Activated T-helper 17 cell treated with anti-CD3 and anti-CD28 coated beads, Interleukin-2, amount 50 U/mL, for 72 hours (primary cell): ENCODE measurements at regions not wholly inside any gene's neighbourhood (a gene's known extent, or its start where the extent isn't known, plus 50 kb on each side); places are given as distances from the start of the nearest gene placed in this dataset.

ENCODE experiments used
- ATAC-seq: fragments of 150-1000 bp; cut with Tn5 transposase; replicated peaks from 2 replicates; pipeline ENCODE4 v1.10.0; 2021; ENCODE audit warnings: mild to moderate bottlenecking, moderate library complexity
- H3K27ac Mint-ChIP-seq: one replicate; pipeline ENCODE4 v1.8.0; 2022; ENCODE audit warnings: mixed read lengths
- H3K27me3 Mint-ChIP-seq: one replicate; pipeline ENCODE4 v1.8.0; 2022; ENCODE audit warnings: mixed read lengths
- H3K36me3 Mint-ChIP-seq: one replicate; pipeline ENCODE4 v1.8.0; 2022; ENCODE audit warnings: low read depth, mild to moderate bottlenecking, mixed read lengths
- H3K4me1 Mint-ChIP-seq: one replicate; pipeline ENCODE4 v1.8.0; 2022; ENCODE audit warnings: mixed read lengths
- H3K4me3 Mint-ChIP-seq: one replicate; pipeline ENCODE4 v1.8.0; 2022; ENCODE audit warnings: mild to moderate bottlenecking, mixed read lengths
- H3K9me3 Mint-ChIP-seq: one replicate; pipeline ENCODE4 v1.8.0; 2022; ENCODE audit warnings: mixed read lengths

DNA sequence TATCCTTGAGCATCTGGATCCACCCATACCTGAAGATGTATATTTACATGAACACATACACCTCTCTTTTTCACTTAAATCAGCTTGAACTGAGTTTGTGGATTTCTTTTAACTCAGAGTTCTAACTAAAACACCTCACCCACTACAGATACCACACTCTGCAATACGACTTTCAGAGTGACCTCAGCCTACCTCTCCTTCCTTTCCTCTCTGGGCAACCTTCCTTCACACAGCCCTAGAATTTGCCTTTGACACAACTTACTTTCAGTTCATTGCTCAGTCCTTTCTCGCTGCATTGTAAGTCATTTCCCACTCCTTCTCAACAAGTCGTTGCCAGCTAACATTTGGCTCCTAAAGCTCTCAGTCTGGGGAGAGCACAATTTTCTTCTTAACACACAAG lies 151.9 kb upstream of the IRX3 start:
- Mint-ChIP-seq H3K36me3 (no peaks in the 10 kb centered on the region), H3K4me1 (no peaks in the 10 kb centered on the region), H3K4me3 (no peak overlapping the region), H3K27ac (no peak overlapping the region), H3K27me3 (peaks cover 7% of the 10 kb centered on the region), H3K9me3 (peaks cover 8% of the 10 kb centered on the region)
- no peak for ATAC-seq

DNA sequence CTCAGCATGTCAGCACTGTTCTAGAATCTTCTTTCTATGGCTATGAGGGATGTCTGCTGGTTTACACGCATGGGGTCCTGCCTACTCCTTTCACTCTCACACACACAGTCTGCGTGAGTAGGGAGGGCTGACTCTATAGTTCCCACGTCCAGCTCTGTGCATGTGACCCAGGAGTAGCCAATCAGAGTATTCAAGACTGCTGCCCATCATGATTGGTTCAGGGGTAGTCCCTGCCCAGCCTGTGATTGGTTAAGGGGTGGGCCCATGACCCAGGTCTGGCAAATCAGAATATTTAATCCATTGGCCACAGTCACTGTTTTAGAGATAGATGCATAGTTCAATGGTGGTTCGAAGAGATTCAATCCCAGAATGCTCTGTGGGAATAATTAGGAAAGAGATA lies 151.3 kb upstream of the IRX3 start:
- H3K27ac Mint-ChIP-seq, result no peak overlapping the region
- no peaks in the 10 kb centered on the region for H3K4me1 Mint-ChIP-seq
- ATAC-seq, result no peak
- no peak overlapping the region for H3K4me3 Mint-ChIP-seq
- no peaks in the 10 kb centered on the region for H3K36me3 Mint-ChIP-seq
- peaks cover 10% of the 10 kb centered on the region for H3K27me3 Mint-ChIP-seq
- H3K9me3 Mint-ChIP-seq, result peaks cover 8% of the 10 kb centered on the region

DNA sequence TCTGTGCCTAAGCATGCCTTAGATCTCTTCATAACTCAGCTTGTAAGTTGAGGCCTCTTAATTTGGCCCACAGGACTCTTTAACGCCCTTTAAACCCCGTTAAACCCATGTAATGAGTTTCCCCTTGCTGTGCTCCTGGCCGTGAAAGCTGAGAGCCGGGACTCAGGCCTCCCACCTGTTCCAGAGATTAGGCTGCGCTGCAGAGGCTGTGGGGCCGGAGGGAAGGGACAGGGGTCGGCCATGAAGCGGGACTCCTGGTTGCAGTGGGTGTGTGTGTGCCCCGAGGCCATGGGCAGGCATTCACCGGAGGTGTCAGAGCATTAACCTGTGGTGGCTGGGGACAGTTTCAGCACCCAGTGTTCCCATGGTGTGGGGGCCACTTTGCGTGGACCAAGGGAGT lies 150.8 kb upstream of the IRX3 start:
- H3K27me3 Mint-ChIP-seq, result peaks cover 14% of the 10 kb centered on the region
- no peak overlapping the region for H3K4me3 Mint-ChIP-seq
- H3K27ac Mint-ChIP-seq, result no peak overlapping the region
- peaks cover 8% of the 10 kb centered on the region for H3K9me3 Mint-ChIP-seq
- no peaks in the 10 kb centered on the region for H3K36me3 Mint-ChIP-seq
- ATAC-seq, result no peak
- H3K4me1 Mint-ChIP-seq, result no peaks in the 10 kb centered on the region

DNA sequence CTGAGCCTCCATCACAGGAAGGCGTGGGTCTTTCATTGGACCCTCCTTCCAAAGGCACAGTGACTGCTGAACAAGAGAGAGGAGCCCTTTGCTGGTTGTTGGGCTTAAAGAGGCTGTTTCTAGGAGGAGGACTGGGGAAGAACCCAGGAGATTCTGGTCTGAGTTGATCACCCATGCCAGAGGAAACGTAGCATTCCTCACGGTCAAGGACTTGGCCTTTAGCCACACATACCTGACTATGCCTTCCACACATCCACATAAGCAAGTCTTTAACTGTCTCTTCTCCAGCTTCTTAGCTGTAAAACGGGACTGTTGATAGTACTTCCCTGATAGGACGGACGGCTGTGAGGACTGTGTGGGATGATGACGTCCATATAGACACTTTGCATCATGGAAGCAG lies 149.8 kb upstream of the IRX3 start:
- H3K36me3 Mint-ChIP-seq, result no peaks in the 10 kb centered on the region
- H3K4me3 Mint-ChIP-seq, result no peak overlapping the region
- H3K9me3 Mint-ChIP-seq, result peaks cover 8% of the 10 kb centered on the region
- no peaks in the 10 kb centered on the region for H3K4me1 Mint-ChIP-seq
- no peak overlapping the region for H3K27ac Mint-ChIP-seq
- no peak for ATAC-seq
- H3K27me3 Mint-ChIP-seq, result peaks cover 16% of the 10 kb centered on the region

DNA sequence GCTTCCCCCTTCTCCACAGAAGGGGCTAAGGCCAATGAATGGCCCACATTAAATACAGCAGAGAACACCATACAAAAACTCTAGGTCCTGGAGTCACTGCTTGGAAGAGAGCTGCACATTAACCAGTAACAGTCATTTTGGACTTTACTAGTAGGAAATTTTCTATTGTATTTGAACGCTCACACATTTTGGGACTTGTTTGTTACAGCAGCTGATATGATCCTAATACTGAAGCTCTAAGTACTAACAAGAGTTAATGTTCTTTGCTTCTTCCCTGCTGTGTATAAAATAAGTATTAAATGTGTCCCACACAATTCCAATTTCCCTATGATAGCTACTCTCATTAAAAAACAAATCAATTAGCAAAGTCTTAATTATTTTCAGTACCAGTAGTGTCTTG lies 148.3 kb upstream of the IRX3 start:
- no peak overlapping the region for H3K4me3 Mint-ChIP-seq
- peaks cover 28% of the 10 kb centered on the region for H3K27me3 Mint-ChIP-seq
- ATAC-seq, result no peak

DNA sequence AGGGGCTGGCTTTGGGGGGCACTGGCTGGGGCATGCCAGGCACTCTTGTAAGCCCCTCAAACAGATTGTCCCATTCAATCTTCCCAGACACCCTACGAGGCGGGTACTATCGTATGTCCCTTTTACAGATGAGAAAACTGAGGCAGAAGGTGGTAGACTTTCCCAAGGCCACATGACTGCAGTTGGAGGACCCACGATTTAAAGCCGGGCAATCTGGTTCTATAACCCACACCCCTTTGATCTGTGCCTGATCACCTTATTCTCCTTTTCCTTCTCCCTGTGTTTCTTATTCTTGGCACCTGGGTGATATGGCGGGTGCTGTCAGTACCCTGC lies 146.3 kb upstream of the IRX3 start:
- no peak overlapping the region for H3K4me3 Mint-ChIP-seq
- no peaks in the 10 kb centered on the region for H3K36me3 Mint-ChIP-seq
- H3K9me3 Mint-ChIP-seq, result peaks cover 10% of the 10 kb centered on the region
- no peak for ATAC-seq
- peaks cover 40% of the 10 kb centered on the region for H3K27me3 Mint-ChIP-seq
- H3K27ac Mint-ChIP-seq, result no peak overlapping the region
- H3K4me1 Mint-ChIP-seq, result no peaks in the 10 kb centered on the region

More for the DNA sequence above, 148.3 kb upstream of the IRX3 start:
- H3K36me3 Mint-ChIP-seq, result no peaks in the 10 kb centered on the region
- no peak overlapping the region for H3K27ac Mint-ChIP-seq
- peaks cover 11% of the 10 kb centered on the region for H3K9me3 Mint-ChIP-seq
- no peaks in the 10 kb centered on the region for H3K4me1 Mint-ChIP-seq

DNA sequence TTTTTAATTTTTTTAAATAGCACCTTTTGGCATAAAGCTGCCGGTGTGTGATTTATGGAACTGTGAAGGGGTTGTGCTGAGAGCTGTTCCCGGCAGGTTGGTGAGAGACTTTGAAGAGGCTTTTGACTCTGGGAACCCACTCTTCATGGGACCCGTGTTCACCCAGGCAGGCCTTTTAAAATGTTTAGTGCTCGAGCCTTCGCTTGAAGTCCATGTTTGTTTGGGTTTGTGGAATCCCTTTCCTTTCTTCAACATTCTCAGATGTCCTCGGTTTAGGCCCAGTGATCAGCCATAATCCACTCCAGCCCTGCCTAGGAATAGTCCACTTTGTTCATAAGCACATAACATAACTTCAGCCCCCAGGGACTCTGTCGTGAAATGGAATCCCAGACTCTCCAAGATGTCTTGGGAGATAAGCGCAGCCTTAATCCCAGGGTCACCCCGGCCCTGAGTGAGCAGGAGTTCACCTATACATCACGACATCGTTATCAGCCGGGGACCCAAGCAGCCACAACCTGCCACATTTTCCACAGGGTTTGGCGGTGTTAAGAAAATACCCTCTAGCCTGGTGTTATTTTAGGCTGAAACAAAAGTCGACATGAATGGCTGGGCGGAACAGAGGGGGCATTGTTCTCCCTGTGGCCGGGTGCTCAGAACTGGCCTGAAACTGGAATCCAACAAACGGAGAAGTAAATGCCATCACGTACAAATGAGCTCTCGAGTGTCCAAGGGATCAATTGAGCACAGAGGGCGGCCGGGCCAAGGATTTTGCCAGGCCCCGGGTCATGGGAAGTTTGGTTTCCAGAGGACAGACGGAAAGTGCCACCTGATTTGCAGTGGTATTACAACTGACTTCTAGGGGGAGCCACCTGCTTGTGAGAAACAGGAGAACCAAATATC lies 145.7 kb upstream of the IRX3 start:
- H3K36me3 Mint-ChIP-seq, result no peaks in the 10 kb centered on the region
- H3K4me3 Mint-ChIP-seq, result no peak overlapping the region
- H3K4me1 Mint-ChIP-seq, result no peaks in the 10 kb centered on the region
- no peak for ATAC-seq
- H3K27me3 Mint-ChIP-seq, result peaks cover 40% of the 10 kb centered on the region
- no peak overlapping the region for H3K27ac Mint-ChIP-seq
- H3K9me3 Mint-ChIP-seq, result peaks cover 9% of the 10 kb centered on the region

DNA sequence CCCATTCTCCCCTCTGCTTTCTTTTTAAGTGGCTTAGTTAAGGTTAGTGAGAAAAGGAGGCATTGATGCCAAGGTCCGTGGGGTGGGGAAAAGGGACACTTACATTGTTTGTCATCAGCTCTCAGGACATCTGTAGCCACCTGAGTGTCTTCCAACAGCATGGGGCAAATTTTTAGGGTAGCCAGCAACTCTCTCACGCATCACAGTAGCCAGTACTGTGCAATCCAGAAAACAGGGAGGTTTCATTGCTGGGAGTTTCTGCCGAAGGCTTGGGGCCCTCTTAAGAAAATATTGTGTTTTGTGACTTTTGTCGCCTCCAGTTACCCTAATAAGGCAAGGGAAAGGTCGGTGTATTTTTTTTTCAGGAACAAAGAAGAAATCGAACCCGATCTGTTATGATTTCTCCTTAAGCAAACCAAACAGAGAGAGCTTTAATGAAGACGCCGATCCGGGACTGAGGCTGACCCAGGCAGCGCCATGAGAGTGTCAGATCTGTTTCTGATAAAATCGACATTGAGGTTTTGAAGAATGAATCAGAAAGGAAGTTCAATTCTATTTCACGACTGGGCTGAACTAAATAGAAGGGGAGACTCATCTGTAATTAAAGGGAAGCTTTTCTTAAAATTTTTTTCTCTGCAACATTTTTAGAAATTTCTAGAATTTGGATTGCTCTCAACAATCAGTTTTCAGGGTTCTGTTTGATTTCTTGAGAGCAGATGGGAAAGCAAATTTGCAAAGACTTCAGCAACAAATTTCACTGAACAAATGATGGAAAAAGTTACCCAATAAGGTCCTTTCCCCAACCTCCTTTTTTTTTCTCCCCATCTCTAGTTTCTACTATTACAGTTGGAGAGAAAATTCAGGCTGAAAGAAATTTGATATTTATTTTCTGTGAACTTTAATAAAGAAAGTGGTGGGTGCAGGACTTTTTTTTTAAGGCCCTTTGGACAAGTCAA lies 144.7 kb upstream of the IRX3 start:
- Mint-ChIP-seq H3K27me3 (peaks cover 48% of the 10 kb centered on the region), H3K4me3 (no peak overlapping the region), H3K27ac (no peak overlapping the region), H3K9me3 (peaks cover 9% of the 10 kb centered on the region), H3K36me3 (no peaks in the 10 kb centered on the region), H3K4me1 (no peaks in the 10 kb centered on the region)
- no peak for ATAC-seq

DNA sequence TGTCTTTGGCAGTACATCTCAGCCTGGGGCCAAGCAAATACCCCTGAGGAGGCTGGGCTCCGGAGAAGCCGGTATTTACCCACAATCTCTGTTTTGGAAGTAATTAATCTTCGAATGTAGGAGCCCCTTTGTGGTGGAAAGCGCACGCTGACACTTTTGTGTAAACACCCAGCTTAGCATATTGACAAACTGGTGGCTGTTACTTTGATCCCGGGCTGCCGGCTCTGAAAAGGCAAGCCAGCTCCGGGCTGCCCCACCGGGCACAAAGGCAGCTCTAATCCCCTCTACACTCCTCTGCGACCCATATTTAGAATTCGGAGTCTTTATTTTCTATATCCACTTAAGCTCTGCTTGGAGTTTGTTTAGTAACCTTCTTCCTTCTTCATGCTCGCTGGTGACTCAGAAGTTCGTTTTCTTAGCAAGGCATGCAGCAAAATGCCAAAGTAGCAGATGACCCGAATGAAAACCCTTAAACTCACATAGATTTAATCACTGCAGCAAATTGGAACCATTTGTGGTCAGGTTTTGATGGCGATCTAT lies 144.0 kb upstream of the IRX3 start:
- H3K27ac Mint-ChIP-seq, result no peak overlapping the region
- no peak overlapping the region for H3K4me3 Mint-ChIP-seq
- no peak for ATAC-seq
- no peaks in the 10 kb centered on the region for H3K4me1 Mint-ChIP-seq
- no peaks in the 10 kb centered on the region for H3K36me3 Mint-ChIP-seq
- H3K27me3 Mint-ChIP-seq, result peaks cover 52% of the 10 kb centered on the region
- peaks cover 9% of the 10 kb centered on the region for H3K9me3 Mint-ChIP-seq

DNA sequence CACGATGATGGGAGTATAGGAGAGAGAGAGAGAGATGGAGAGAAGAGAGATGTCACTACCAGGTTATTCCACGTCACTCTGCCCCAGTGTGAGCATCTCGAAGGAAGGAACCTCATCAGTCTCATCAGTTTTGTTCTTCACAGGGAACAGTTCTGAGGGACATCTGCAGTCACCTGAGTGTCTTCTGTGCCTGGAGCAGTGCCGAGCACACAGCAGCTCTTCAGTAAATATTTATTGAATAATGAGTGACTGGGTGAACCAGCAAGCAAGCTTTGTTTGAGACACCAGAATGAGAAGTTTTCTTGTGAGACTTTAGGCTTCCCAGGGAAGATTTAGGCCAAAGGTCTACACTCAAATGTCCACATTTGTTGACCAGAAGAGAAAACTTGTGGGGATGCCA lies 142.4 kb upstream of the IRX3 start:
- no peaks in the 10 kb centered on the region for H3K4me1 Mint-ChIP-seq
- no peak overlapping the region for H3K4me3 Mint-ChIP-seq
- H3K9me3 Mint-ChIP-seq, result peaks cover 4% of the 10 kb centered on the region
- H3K36me3 Mint-ChIP-seq, result no peaks in the 10 kb centered on the region
- ATAC-seq, result no peak
- H3K27ac Mint-ChIP-seq, result no peak overlapping the region
- peaks cover 47% of the 10 kb centered on the region for H3K27me3 Mint-ChIP-seq

DNA sequence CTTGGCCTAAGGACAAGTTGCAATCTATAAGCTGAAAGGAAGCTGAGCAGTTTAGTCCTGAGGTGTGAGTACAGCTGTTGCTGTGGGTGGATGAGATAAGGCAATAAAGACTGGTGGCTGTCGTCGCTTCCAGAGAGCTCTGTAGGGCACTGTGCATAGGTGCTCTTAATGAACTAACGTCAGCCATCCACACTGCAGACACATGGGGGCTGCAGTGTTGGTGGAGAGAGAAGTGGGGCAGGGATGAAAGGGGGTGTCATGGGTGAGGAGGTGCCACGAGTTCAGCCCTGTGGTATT lies 139.9 kb upstream of the IRX3 start:
- Mint-ChIP-seq H3K36me3 (no peaks in the 10 kb centered on the region), H3K4me3 (no peak overlapping the region), H3K4me1 (no peaks in the 10 kb centered on the region), H3K27ac (no peak overlapping the region), H3K9me3 (peaks cover 4% of the 10 kb centered on the region), H3K27me3 (peaks cover 40% of the 10 kb centered on the region)
- ATAC-seq, result no peak

DNA sequence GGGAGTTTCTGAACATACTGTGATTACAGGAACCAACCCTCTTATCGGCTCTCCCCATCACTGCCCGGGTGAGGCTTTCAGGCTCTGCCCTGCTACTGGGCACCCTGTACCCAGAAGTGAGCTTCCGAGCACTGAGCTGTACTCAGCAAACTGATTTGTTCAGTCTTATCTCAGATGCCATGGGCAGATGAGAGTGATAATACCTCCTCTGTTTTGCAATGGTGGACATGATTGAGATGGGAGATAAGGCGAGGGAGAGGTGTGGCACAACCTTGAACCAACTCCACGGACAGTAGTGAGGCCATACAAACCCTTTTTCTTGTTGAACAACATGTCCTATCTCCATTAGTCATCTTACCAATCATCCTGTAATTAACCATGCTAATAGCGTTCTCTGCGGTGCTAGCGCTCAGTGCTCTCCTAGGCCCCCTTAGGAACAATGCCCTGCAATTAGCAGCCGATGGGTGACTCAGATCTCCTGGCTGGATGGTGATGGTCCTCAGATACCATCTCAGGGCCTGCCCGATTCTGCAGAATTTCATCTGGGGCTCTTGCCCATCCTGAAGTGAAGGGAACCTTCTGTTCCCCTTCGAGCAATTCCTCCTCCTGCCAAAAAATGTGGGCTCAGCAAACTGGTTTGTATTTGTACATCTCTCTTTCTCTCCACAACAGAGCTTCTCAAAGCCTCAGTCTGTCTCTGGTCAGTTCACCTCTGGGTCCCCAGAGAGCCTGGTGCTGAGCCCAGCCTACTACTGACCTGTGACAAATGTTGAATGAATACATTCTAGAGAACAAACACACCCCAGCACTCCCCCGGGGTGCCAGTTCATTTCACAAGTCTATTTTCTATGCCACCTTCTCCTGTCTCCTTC lies 139.3 kb upstream of the IRX3 start:
- Mint-ChIP-seq H3K4me3 (no peak overlapping the region), H3K9me3 (peaks cover 4% of the 10 kb centered on the region), H3K27me3 (peaks cover 34% of the 10 kb centered on the region), H3K4me1 (no peaks in the 10 kb centered on the region), H3K27ac (no peak overlapping the region), H3K36me3 (no peaks in the 10 kb centered on the region)
- ATAC-seq, result no peak

DNA sequence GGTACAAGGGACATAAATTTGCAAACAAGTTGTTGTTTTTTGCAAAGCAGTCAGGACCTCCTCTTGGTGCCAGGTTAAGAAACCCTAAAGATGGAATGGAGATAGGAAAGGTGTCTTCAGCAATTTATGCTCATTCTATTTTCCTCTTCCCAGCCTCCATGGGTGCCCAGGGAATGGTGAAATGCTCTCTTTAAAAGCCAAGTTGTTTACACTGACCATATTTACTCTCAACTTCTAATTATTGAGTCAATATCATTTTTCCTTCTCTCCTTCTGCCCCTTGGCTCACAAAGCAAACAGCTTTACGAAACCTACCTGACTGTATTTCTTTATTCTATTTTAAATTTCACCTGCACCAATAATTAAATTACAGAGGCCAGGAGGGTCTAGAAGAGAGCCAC lies 138.5 kb upstream of the IRX3 start:
- Mint-ChIP-seq H3K27ac (no peak overlapping the region), H3K9me3 (peaks cover 2% of the 10 kb centered on the region), H3K4me3 (no peak overlapping the region), H3K36me3 (no peaks in the 10 kb centered on the region), H3K4me1 (no peaks in the 10 kb centered on the region), H3K27me3 (peaks cover 29% of the 10 kb centered on the region)
- ATAC-seq, result no peak

DNA sequence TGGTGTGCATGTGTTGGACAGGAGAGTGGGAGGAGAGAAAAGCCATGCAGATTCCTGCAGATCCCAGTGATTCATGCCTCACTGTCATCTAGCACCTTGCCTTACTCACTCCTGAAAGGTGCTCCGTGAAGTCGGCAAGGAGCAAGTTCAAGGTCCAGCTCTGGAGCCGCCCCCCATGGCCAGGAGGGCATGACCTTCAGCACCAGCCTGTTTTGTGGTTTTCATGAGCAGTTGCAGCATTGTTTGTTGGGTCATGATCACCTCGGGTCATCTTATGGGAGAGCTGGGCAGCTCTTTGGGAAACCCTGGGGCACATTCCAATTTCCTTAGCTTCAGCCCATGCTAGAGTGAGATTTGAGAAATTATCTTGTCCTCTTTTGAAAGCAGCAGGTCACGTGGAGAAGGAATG lies 137.5 kb upstream of the IRX3 start:
- no peak for ATAC-seq
- Mint-ChIP-seq H3K4me3 (no peak overlapping the region), H3K27ac (no peak overlapping the region), H3K4me1 (no peaks in the 10 kb centered on the region), H3K27me3 (peaks cover 22% of the 10 kb centered on the region), H3K9me3 (no peaks in the 10 kb centered on the region), H3K36me3 (no peaks in the 10 kb centered on the region)
